HCT116 (cell line): ENCODE measurements at regions not wholly inside any gene's neighbourhood (a gene's known extent, or its start where the extent isn't known, plus 50 kb on each side); places are given as distances from the start of the nearest gene placed in this dataset.
"Not testable (repeated sequence)": the region's sequence is repeated elsewhere in the genome, so short reads cannot be mapped to it uniquely, and the experiment has no call there.

ENCODE experiments used
- ATAC-seq: fragments of 200-7000 bp; cut with Tn5 transposase; 2 replicates; pipeline ENCODE4 v1.9.1; 2020; ENCODE audit warnings: mild to moderate bottlenecking, moderate library complexity
- BruUV-seq: library from RNA; stranded (reverse); fragments of 400-500 nt; replicated peaks from 2 replicates; lab custom pipeline; 2021; lab: Mats Ljungman, UMichigan
- CTCF ChIA-PET: fragments of 300-600 bp; sonication (Branson Sonifier 250); formaldehyde crosslinking; loops from one replicate; lab custom pipeline; 2021; ENCODE audit warnings: antibody characterized with exemption; lab: Charles Lee
- POLR2A ChIA-PET: fragments of 300-600, 350-600 bp; sonication (Branson Sonifier 250); formaldehyde crosslinking; loops from one replicate; lab custom pipeline; 2021; ENCODE audit warnings: antibody characterized with exemption; lab: Charles Lee
- RAD21 ChIA-PET, 2 experiments: fragments of 300-600 bp; sonication (Branson Sonifier 250); formaldehyde crosslinking; loops; one replicate each; lab custom pipeline; 2023; ENCODE audit warnings: low total read pairs in 2 of 2; ENCODE audit not compliant: uncharacterized antibody in 2 of 2, unreplicated experiment in 2 of 2, low non-redundant PET in 1 of 2; lab: Charles Lee
- DNase-seq: peaks from one replicate; pipeline ENCODE4 v3.0.0-alpha.2; 2010; ENCODE audit warnings: low read depth, low spot score
- H2AFZ ChIP-seq: fragments of 200-600 bp; shearing (Covaris generic), sonication (generic); 2 replicates; pipeline ENCODE4 v1.6.1; 2017; ENCODE audit warnings: low read depth, mixed run types, mixed read lengths, antibody characterized with exemption, low read length; ENCODE audit not compliant: poor library complexity, severe bottlenecking
- H3K27ac ChIP-seq: 2 replicates; pipeline ENCODE4 v1.5.1; 2012; ENCODE audit warnings: low read depth, low read length
- H3K27me3 ChIP-seq: fragments of 200-600 bp; sonication (generic); 2 replicates; pipeline ENCODE4 v1.6.1; 2016; ENCODE audit warnings: mixed run types, low read length, mixed read lengths; ENCODE audit not compliant: insufficient read depth
- H3K36me3 ChIP-seq, 2 experiments: fragments of 200-500 bp in 1 of 2; fragments of 200-600 bp in 1 of 2; sonication (Bioruptor generic) in 1 of 2; sonication (generic) in 1 of 2; 2 replicates each; pipeline versions ENCODE4 v1.5.1 to v1.6.1; 2014 to 2016; ENCODE audit warnings: low read length in 2 of 2, inconsistent platforms in 1 of 2, mixed read lengths in 1 of 2, mixed run types in 1 of 2; ENCODE audit not compliant: insufficient read depth in 2 of 2, control insufficient read depth in 1 of 2
- H3K4me1 ChIP-seq, 2 experiments: fragments of 200-600 bp in 1 of 2; sonication (generic) in 1 of 2; 2 replicates each; pipeline versions ENCODE4 v1.5.1 to v1.6.1; 2012 to 2017; ENCODE audit warnings: low read length in 2 of 2, inconsistent platforms in 1 of 2, mild to moderate bottlenecking in 1 of 2, mixed read lengths in 1 of 2, mixed run types in 1 of 2, moderate library complexity in 1 of 2; ENCODE audit not compliant: insufficient read depth in 2 of 2, control insufficient read depth in 1 of 2
- H3K4me2 ChIP-seq: fragments of 200-600 bp; sonication (generic); 2 replicates; pipeline ENCODE4 v1.6.1; 2017; ENCODE audit warnings: mixed run types, low read length, mixed read lengths
- H3K4me3 ChIP-seq, 2 experiments: fragments of 200-600 bp in 1 of 2; sonication (generic) in 1 of 2; replicated peaks in 1 of 2; 2 replicates each; pipeline ENCODE4 v1.5.1; 2011 to 2016; ENCODE audit warnings: low read length in 2 of 2, control low read depth in 1 of 2, low read depth in 1 of 2, mild to moderate bottlenecking in 1 of 2, mixed read lengths in 1 of 2, mixed run types in 1 of 2
- H3K79me2 ChIP-seq: fragments of 200-600 bp; sonication (generic); 2 replicates; pipeline ENCODE4 v1.6.1; 2017; ENCODE audit warnings: mild to moderate bottlenecking, mixed run types, low read length, moderate library complexity, mixed read lengths; ENCODE audit not compliant: insufficient read depth
- H3K9ac ChIP-seq: fragments of 200-600 bp; sonication (generic); 2 replicates; pipeline ENCODE4 v1.6.1; 2016; ENCODE audit warnings: low read length, mixed read lengths
- H3K9me2 ChIP-seq: fragments of 200-600 bp; sonication (generic), shearing (Covaris generic); 2 replicates; pipeline ENCODE4 v1.6.1; 2017; ENCODE audit warnings: mixed run types, mild to moderate bottlenecking, moderate library complexity; ENCODE audit not compliant: insufficient read depth
- H3K9me3 ChIP-seq, 2 experiments: fragments of 200-500 bp in 1 of 2; fragments of 200-600 bp in 1 of 2; sonication (Bioruptor generic) in 1 of 2; sonication (generic) in 1 of 2; 2 replicates each; pipeline ENCODE4 v1.6.1; 2014 to 2017; ENCODE audit warnings: low read length in 2 of 2, mixed read lengths in 2 of 2, inconsistent platforms in 1 of 2, low read depth in 1 of 2, mild to moderate bottlenecking in 1 of 2, mixed run types in 1 of 2, moderate library complexity in 1 of 2; ENCODE audit not compliant: control insufficient read depth in 1 of 2, insufficient read depth in 1 of 2
- H4K20me1 ChIP-seq: fragments of 200-600 bp; sonication (generic), shearing (Covaris generic); 2 replicates; pipeline ENCODE4 v1.6.1; 2017; ENCODE audit warnings: mixed run types, mild to moderate bottlenecking, moderate library complexity; ENCODE audit not compliant: insufficient read depth
- ELF1 ChIP-seq: IDR thresholded peaks from 2 replicates; pipeline ENCODE4 v1.6.1; 2012; ENCODE audit warnings: low read depth, borderline replicate concordance
- FOSL1 ChIP-seq: IDR thresholded peaks from 2 replicates; pipeline ENCODE4 v1.6.1; 2012; ENCODE audit warnings: low read depth
- SRF ChIP-seq: IDR thresholded peaks from 2 replicates; pipeline ENCODE4 v1.6.1; 2012; ENCODE audit warnings: low read depth
- YY1 ChIP-seq: IDR thresholded peaks from 2 replicates; pipeline ENCODE4 v1.6.1; 2011; ENCODE audit warnings: low read length, low read depth, moderate library complexity, mild to moderate bottlenecking; ENCODE audit not compliant: insufficient replicate concordance; ENCODE audit errors: extremely low read depth
- intact Hi-C: fragments of 100-400 bp; cut with micrococcal nuclease; formaldehyde crosslinking; loops from 2 replicates; pipeline ENCODE4 v1.10.0; 2022
- TF ChIP-seq, protein P1 (sequence below): IDR thresholded peaks from 2 replicates; pipeline ENCODE4 v1.6.1; 2011; ENCODE audit warnings: mild to moderate bottlenecking, low read length, moderate library complexity; ENCODE audit not compliant: insufficient replicate concordance; ENCODE audit errors: extremely low read depth

DNA sequence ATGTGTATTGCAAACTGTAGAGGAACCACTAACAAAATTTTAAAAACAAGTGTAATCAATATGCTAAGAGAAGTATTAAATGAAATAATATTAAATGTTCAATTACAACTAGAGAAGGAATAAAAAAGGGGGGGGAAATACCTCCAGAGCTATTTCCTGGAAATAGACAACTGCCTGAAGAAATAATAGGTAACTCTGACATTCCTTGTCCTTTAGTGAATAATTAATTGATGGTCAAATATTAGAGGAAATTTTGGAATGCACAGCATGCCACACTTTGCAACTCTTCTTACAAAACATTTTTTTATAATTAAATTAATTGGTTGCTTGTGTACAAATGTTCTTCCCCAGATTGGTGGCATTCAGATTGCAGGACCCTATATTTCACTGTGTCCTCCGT lies 342.6 kb upstream of the COL8A1 start:
- no peak for ATAC-seq
- no peak for DNase-seq
- Histone ChIP-seq H3K79me2 (no peaks in the 10 kb centered on the region), H3K36me3 (no peaks in the 10 kb centered on the region), H3K4me1 (peaks cover 0 to 4% of the 10 kb centered on the region in 2 experiments; a peak in 1 of 4 replicates), H4K20me1 (no peaks in the 10 kb centered on the region), H3K9me2 (no peaks in the 10 kb centered on the region), H3K27ac (no peak overlapping the region), H3K4me2 (no peak overlapping the region), H2AFZ (no peak overlapping the region), H3K9ac (no peak overlapping the region), H3K9me3 (no peaks in the 10 kb centered on the region), H3K4me3 (no peak overlapping the region), H3K27me3 (peaks cover 26% of the 10 kb centered on the region)
- TF ChIP-seq FOSL1 (no peak), SRF (no peak), ELF1 (no peak)
- BruUV-seq: no TSS peak
- POLR2A ChIA-PET: no interaction called here
- intact Hi-C loops: no loop called here
- RAD21 ChIA-PET: no interaction called here
- CTCF ChIA-PET: no interaction called here

DNA sequence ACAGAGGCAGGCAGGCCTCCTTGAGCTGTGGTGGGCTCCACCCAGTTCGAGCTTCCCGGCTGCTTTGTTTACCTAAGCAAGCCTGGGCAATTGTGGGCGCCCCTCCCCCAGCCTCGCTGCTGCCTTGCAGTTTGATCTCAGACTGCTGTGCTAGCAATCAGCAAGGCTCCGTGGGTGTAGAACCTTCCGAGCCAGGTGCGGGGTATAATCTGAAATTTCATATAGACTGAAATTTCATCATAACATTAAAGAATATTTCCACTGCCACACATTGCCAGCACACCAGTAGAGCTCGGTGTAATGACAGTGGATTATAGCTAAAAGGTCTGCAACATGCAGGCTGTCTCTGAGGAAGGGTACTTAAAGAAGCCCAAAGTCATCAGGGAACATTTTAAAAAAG lies 344.3 kb upstream of the COL8A1 start:
- BruUV-seq: not testable (repeated sequence)
- peak overlapping the region; percentile 30 for H3K4me2 ChIP-seq

DNA sequence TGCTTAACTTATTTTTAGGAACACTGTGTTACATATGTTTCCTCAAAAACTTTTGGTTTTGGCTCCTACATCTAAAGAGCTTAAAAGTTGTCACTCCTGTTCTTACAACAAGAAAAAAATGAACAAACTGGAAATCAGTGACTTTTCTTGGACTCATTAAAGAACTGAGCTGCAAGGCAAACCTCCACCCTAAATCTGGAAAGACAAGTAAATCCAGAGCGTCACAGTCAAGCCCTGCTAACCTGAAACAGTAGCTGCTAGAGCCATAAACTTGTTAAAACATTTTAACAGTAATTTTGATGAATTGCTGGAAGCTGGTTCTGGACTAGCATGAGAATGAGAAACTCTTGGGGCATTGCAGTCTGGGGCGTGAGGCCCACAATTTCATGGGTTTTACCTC lies 350.5 kb upstream of the COL8A1 start:
- H3K27ac ChIP-seq: no peak overlapping the region
- H3K4me3 ChIP-seq: no peak overlapping the region
- no peaks in the 10 kb centered on the region; a peak in 1 of 4 replicates for H3K4me1 ChIP-seq
- H2AFZ ChIP-seq: no peak overlapping the region
- H4K20me1 ChIP-seq: no peaks in the 10 kb centered on the region
- no peaks in the 10 kb centered on the region for H3K79me2 ChIP-seq
- intact Hi-C loops: no loop called here
- no TSS peak for BruUV-seq
- no peak overlapping the region for H3K4me2 ChIP-seq
- DNase-seq (no peak), ATAC-seq (no peak)
- H3K9ac ChIP-seq: no peak overlapping the region
- no peaks in the 10 kb centered on the region for H3K36me3 ChIP-seq
- ChIA-PET POLR2A (no interaction called here), RAD21 (no interaction called here), CTCF (no interaction called here)
- TF ChIP-seq YY1: no peak
- TF ChIP-seq, protein P1, sequence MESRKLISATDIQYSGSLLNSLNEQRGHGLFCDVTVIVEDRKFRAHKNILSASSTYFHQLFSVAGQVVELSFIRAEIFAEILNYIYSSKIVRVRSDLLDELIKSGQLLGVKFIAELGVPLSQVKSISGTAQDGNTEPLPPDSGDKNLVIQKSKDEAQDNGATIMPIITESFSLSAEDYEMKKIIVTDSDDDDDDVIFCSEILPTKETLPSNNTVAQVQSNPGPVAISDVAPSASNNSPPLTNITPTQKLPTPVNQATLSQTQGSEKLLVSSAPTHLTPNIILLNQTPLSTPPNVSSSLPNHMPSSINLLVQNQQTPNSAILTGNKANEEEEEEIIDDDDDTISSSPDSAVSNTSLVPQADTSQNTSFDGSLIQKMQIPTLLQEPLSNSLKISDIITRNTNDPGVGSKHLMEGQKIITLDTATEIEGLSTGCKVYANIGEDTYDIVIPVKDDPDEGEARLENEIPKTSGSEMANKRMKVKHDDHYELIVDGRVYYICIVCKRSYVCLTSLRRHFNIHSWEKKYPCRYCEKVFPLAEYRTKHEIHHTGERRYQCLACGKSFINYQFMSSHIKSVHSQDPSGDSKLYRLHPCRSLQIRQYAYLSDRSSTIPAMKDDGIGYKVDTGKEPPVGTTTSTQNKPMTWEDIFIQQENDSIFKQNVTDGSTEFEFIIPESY: no peak
- H3K27me3 ChIP-seq: peaks cover 1% of the 10 kb centered on the region
- no peaks in the 10 kb centered on the region for H3K9me2 ChIP-seq
- H3K9me3 ChIP-seq: no peaks in the 10 kb centered on the region

More for the DNA sequence above, 344.3 kb upstream of the COL8A1 start:
- H2AFZ ChIP-seq, intact Hi-C loops, H3K36me3 ChIP-seq, H3K9me3 ChIP-seq, RAD21 ChIA-PET, H3K4me1 ChIP-seq, CTCF ChIA-PET, H3K27ac ChIP-seq, H3K9me2 ChIP-seq, H3K4me3 ChIP-seq, DNase-seq, H3K79me2 ChIP-seq, H3K9ac ChIP-seq, H4K20me1 ChIP-seq, POLR2A ChIA-PET, ATAC-seq: not testable (repeated sequence)
- peaks cover 17% of the 10 kb centered on the region for H3K27me3 ChIP-seq
